HEK293T (cell line): ENCODE measurements at regions not wholly inside any gene's neighbourhood (a gene's known extent, or its start where the extent isn't known, plus 50 kb on each side); places are given as distances from the start of the nearest gene placed in this dataset.
A peak's percentile ranks its signal among the peaks of the same experiment; 100 is the strongest.
"Not testable (repeated sequence)": the region's sequence is repeated elsewhere in the genome, so short reads cannot be mapped to it uniquely, and the experiment has no call there.

Experiments
- CTCF ChIA-PET: fragments of 350-600 bp; formaldehyde crosslinking; extraction: SDS; loops from one replicate; lab custom pipeline; 2021; ENCODE audit warnings: antibody characterized with exemption, inconsistent platforms; lab: Yijun Ruan, JAX
- POLR2A ChIA-PET: fragments of 350-600 bp; formaldehyde crosslinking; extraction: SDS; loops from one replicate; lab custom pipeline; 2020; ENCODE audit warnings: antibody characterized with exemption, inconsistent platforms; lab: Yijun Ruan, JAX
- DNase-seq: peaks from one replicate; pipeline ENCODE4 v3.0.0; 2012; ENCODE audit warnings: mixed read lengths; ENCODE audit errors: extremely low spot score
- ARNT ChIP-seq: fragments of 450-650 bp; IDR thresholded peaks from 2 replicates; pipeline ENCODE4 v1.6.1; 2017; ENCODE audit warnings: mild to moderate bottlenecking
- BHLHE40 ChIP-seq: fragments of 450-650 bp; IDR thresholded peaks from 2 replicates; pipeline ENCODE4 v1.6.1; 2016; ENCODE audit warnings: mild to moderate bottlenecking, moderate library complexity, borderline replicate concordance
- CTBP1 ChIP-seq: fragments of 450-650 bp; IDR thresholded peaks from 2 replicates; pipeline ENCODE4 v1.6.1; 2016; ENCODE audit warnings: borderline replicate concordance
- ELF4 ChIP-seq: fragments of 450-650 bp; IDR thresholded peaks from 2 replicates; pipeline ENCODE4 v1.6.1; 2017; ENCODE audit warnings: antibody characterized with exemption
- FOXA1 ChIP-seq: fragments of 450-650 bp; IDR thresholded peaks from 2 replicates; pipeline ENCODE4 v1.6.1; 2016; ENCODE audit warnings: mild to moderate bottlenecking
- FOXK2 ChIP-seq: fragments of 450-650 bp; IDR thresholded peaks from 2 replicates; pipeline ENCODE4 v1.6.1; 2016; ENCODE audit warnings: mild to moderate bottlenecking
- FOXM1 ChIP-seq: fragments of 450-650 bp; IDR thresholded peaks from 2 replicates; pipeline ENCODE4 v1.6.1; 2017; ENCODE audit warnings: mild to moderate bottlenecking, borderline replicate concordance
- HDGF ChIP-seq: fragments of 450-650 bp; IDR thresholded peaks from 2 replicates; pipeline ENCODE4 v1.6.1; 2017; ENCODE audit warnings: antibody characterized with exemption, borderline replicate concordance
- L3MBTL2 ChIP-seq: fragments of 450-650 bp; conservative IDR thresholded peaks from 2 replicates; pipeline ENCODE4 v1.6.1; 2016; ENCODE audit warnings: mild to moderate bottlenecking
- LEF1 ChIP-seq: fragments of 450-650 bp; IDR thresholded peaks from 2 replicates; pipeline ENCODE4 v1.6.1; 2017; ENCODE audit warnings: mild to moderate bottlenecking, borderline replicate concordance
- NFRKB ChIP-seq: fragments of 450-650 bp; IDR thresholded peaks from 2 replicates; pipeline ENCODE4 v1.6.1; 2016; ENCODE audit warnings: mild to moderate bottlenecking, moderate library complexity
- SP1 ChIP-seq: fragments of 450-650 bp; IDR thresholded peaks from 2 replicates; pipeline ENCODE4 v1.6.1; 2017
- SUZ12 ChIP-seq: fragments of 450-650 bp; IDR thresholded peaks from 2 replicates; pipeline ENCODE4 v1.6.1; 2016; ENCODE audit warnings: mild to moderate bottlenecking
- TARDBP ChIP-seq: fragments of 450-650 bp; IDR thresholded peaks from 2 replicates; pipeline ENCODE4 v1.6.1; 2016
- ZNF384 ChIP-seq: fragments of 450-650 bp; IDR thresholded peaks from 2 replicates; pipeline ENCODE4 v1.6.1; 2016
- TF ChIP-seq, protein P1 (sequence below): fragments of 450-650 bp; IDR thresholded peaks from 2 replicates; pipeline ENCODE4 v1.6.1; 2016

DNA sequence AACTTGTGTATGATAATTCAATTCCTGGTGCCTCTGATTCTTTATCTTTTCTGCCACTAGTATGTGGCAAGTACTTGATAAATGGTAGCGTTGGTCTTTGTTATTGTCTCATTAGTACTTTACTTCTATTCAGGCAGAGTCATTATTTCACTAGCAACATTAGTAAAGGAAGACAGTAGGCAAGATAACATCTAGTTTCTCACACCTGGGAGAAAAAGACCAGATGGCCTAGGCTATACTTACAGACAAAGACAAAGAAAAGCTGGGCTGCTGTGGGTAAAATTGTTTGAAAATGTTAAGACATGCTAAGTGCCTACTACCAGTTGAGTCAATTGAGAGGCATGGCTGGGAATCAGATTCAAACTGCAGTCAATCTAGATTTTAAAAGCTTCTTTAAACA is 198.7 kb upstream of the CMC1 start:
- ChIA-PET POLR2A (no interaction called here), CTCF (no interaction called here)
- TF ChIP-seq SP1 (no peak), CTBP1 (no peak), SUZ12 (no peak), HDGF (no peak)
- DNase-seq: no peak

DNA sequence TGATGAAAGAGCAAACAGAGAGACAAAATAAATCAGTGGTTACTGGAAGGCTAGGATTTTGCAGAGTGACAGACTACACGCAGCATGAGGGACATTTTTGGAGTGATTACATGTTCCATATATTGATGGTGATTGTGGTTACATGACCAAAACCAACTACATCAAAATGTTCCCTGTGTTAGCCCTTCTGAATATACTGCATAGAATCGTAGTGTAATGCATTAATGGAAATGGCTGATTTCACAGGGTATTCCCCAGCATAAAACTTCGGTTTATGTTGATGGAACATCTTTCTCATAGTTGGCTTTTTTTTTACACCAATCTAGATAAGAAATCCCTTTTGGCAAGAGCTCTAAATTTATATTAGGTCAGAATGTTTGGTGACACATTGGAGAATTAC is 191.3 kb upstream of the CMC1 start:
- no peak for DNase-seq
- no peak for TF ChIP-seq SP1
- no peak for TF ChIP-seq FOXK2
- no peak for TF ChIP-seq SUZ12
- no peak for TF ChIP-seq FOXA1
- TF ChIP-seq CTBP1: no peak
- TF ChIP-seq NFRKB: no peak
- TF ChIP-seq ZNF384: no peak
- TF ChIP-seq ELF4: no peak
- TF ChIP-seq TARDBP: no peak
- TF ChIP-seq FOXM1: no peak
- TF ChIP-seq LEF1: no peak
- no peak for TF ChIP-seq BHLHE40
- POLR2A ChIA-PET: no interaction called here
- CTCF ChIA-PET: no interaction called here

DNA sequence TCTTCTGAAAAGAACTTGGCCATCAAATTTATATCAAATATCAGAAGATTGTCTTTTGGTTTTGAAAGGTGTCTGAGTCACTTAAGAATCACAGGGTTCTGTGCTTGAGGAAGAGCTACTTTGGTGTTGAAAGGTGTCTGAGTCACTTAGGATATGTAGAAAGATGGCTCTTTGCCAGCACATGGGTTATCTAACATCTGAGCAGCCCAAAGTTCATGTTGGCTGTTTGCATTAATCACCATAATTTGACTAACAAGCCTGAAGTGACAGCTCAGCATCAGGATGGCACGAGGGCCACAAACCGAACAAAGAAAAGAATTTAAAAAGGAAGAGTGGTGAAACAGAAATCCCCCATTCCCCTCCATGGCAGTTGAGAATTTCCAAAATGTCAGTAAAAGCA is 190.5 kb upstream of the CMC1 start:
- no peak for DNase-seq
- TF ChIP-seq, protein P1, sequence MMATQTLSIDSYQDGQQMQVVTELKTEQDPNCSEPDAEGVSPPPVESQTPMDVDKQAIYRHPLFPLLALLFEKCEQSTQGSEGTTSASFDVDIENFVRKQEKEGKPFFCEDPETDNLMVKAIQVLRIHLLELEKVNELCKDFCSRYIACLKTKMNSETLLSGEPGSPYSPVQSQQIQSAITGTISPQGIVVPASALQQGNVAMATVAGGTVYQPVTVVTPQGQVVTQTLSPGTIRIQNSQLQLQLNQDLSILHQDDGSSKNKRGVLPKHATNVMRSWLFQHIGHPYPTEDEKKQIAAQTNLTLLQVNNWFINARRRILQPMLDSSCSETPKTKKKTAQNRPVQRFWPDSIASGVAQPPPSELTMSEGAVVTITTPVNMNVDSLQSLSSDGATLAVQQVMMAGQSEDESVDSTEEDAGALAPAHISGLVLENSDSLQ: no peak
- TF ChIP-seq NFRKB (no peak), SP1 (no peak), TARDBP (no peak), ARNT (no peak), L3MBTL2 (no peak)
- ChIA-PET CTCF (no interaction called here), POLR2A (no interaction called here)

DNA sequence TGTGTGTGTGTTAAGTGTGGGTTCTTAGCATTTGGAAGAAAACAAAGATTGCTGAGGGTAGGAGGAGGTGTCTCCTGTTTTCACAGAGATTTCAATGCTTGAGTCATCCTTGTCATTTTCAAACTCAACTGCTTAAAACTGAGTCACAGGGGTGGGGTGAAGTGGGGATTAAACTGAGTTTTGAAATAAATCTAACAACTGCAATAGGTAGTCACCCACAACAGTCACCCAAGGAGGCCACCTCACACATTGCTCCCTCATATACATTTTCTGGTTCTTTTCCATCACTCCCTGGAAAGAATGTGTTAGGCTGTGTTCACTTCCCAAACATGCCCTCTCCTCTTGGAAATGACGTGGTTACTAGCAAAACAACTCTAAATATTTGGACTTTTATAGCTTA is 187.7 kb upstream of the CMC1 start:
- TF ChIP-seq SUZ12 (no peak), HDGF (no peak), LEF1 (no peak), ZNF384 (no peak), BHLHE40 (no peak), FOXA1 (no peak), NFRKB (no peak), TARDBP (no peak), ELF4 (no peak), FOXK2 (no peak), SP1 (no peak), CTBP1 (no peak), L3MBTL2 (no peak), FOXM1 (no peak)
- TF ChIP-seq, protein P1: no peak
- ChIA-PET CTCF (no interaction called here), POLR2A (no interaction called here)
- no peak for DNase-seq

DNA sequence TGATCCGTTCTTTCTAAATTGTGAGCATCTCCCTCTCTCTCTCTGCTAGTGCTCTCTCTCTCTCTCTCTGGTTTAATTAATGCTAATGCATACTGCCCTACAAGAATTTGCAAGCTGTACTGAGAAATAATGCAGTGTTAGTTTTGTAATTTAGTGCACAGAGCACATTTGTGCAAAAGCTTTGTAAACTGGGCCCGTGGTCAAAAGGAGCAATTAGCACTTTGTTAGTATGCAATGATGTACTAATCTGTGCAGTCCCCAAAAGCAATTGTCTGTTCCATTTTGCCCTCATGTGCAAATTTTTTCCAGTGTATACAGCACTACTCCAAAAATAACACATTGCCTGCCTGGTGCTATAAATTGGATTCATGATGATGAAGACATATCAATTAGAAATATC is 184.6 kb upstream of the CMC1 start:
- DNase-seq: no peak
- ChIA-PET CTCF (no interaction called here), POLR2A (no interaction called here)
- no peak for TF ChIP-seq HDGF
- no peak for TF ChIP-seq FOXM1
- TF ChIP-seq TARDBP: no peak
- no peak for TF ChIP-seq LEF1
- TF ChIP-seq CTBP1: no peak
- no peak for TF ChIP-seq ELF4
- no peak for TF ChIP-seq SP1
- no peak for TF ChIP-seq SUZ12
- TF ChIP-seq, protein P1: no peak
- no peak for TF ChIP-seq FOXA1
- no peak for TF ChIP-seq ARNT
- no peak for TF ChIP-seq ZNF384

DNA sequence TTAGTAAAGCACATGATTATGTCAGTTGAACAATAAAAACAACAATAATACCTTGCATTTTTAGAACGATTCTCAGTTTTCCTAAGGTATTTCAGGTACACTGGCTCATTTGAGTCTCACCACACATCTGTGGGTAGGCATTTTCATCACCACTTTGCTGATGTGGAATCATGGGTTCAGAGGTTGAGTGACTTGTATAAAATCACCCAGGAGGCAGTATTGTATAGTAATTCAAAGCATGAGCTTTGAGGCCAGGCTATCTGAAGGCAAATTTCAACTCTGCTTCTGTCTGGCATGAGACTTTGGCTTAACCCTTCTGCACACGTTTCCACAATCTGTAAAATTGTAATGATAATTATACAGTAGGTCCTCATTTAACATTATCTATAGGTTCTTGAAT is 183.9 kb upstream of the CMC1 start:
- no peak for DNase-seq
- ChIA-PET POLR2A (no interaction called here), CTCF (no interaction called here)
- TF ChIP-seq, protein P1: no peak
- TF ChIP-seq ZNF384 (no peak), ELF4 (no peak), L3MBTL2 (no peak), SUZ12 (no peak), HDGF (no peak), FOXA1 (no peak)

DNA sequence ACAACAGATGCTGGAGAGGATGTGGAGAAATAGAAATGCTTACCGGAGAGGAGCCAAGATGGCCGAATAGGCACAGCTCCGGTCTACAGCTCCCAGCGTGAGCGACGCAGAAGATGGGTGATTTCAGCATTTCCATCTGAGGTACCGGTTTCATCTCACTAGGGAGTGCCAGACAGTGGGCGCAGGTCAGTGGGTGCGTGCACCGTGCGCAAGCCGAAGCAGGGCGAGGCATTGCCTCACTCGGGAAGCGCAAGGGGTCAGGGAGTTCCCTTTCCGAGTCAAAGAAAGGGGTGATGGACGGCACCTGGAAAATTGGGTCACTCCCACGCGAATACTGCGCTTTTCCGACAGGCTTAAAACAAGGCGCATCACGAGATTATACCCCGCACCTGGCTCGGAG is 182.2 kb upstream of the CMC1 start:
- TF ChIP-seq NFRKB (0 out of 2 replicates have a peak, but pooled peaks have one; percentile 1), L3MBTL2 (peak; percentile 55)
- CTCF ChIA-PET, POLR2A ChIA-PET, DNase-seq: not testable (repeated sequence)
